Stimulated activated CD4-positive, alpha-beta T cell treated with anti-CD3 and anti-CD28 coated beads, TNF-alpha, amount 100 ng/mL, for 48 hours (primary cell): ENCODE measurements at regions not wholly inside any gene's neighbourhood (a gene's known extent, or its start where the extent isn't known, plus 50 kb on each side); places are given as distances from the start of the nearest gene placed in this dataset.

ENCODE experiments used
- DNase-seq, 3 donors: peaks; one replicate each; pipeline ENCODE4 v3.0.0-alpha.2; 2020; ENCODE audit warnings: low read depth in 3 of 3

DNA sequence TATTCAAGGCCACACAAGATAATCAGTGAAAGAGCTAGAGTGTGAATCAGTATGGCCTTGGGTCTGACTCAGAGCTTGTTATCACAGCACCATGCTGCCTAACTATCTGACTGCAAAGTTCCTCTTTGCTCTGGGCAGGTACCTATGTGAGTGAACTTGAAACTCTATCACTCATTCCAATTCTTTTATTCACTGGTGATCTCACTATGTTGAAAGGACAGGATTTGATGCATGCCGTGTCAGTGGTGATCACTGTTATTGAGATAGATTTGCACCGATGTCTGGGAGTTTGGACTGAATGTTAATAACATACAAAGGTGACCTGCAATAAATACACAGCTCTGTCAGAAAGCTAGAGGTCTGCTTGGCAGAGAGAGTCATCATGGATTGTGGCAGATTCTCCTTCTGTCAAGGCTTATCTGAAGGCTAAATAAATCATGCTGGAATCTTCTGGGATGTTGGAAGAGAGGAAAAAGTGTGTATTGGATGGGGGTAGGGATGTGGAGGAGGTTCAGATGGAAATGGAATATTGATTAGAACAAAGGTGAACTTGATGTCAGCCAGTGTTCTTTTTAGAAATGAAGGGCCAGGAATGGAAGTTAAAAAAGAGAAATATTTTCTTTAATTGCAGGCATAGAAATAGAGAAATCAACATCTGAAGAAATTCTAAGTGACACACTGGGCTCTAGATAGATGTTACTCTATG, 91.8 kb upstream of the TNC start:
- DNase-seq = peak in 1 of 3 donors; percentile 7

DNA sequence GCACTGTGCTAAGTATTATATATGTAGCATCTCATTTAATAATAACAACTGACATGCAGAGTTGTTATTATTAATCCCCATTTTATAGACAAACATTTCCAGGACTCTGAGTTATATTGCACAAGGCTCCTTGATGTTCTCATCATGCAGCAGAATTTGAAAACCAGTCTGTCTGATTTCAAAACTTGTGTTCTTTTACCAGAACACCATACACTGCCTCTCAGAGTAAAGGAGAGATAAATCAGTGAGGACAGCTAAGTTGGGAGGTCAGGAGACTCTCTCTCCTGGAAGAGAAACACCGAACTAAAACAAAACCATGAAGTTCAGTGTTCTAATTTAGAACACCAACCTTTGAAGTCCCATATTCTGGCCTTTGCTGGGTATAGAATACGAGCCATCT, 92.7 kb upstream of the TNC start:
- DNase-seq = no peak

DNA sequence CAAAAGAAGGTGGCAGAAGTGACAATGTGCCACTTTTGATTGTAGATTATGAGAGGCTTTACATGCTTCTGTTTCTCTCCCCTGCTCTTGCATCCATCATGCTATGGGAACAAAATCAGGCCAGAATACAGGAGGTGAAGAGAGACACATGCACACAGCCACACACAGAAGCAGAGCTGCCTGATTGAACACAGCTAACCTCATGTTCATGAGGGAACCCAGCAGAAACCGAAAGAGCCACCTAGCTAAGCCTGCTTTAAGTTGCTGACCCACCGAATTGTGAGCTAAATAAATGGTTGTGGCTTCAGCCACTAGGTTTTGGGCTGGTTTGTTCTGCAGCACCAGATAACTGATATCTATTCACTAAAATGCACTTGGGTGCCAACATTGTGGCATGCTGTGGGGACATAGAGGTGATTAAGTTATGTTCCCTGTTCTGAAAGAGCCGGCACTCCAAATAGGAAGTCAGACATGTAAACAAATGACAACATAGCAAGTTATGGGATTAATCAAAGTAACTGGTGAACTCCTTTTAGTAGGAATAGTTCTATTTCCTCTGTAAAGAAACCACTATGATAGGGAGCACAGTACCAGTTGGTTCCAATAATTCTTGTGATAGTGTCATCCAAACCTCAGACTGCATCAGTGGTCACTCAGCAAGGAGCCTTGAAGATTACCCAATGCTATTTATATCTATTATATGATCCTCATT, 93.6 kb upstream of the TNC start:
- no peak for DNase-seq

- no peak for DNase-seq
Measured at GRCh38 chr9:115212125-115212605, 94.2 kb upstream of the TNC start.

GRCh38 chr9:115212832-115213231, 94.9 kb upstream of the TNC start:
- DNase-seq = no peak

DNA sequence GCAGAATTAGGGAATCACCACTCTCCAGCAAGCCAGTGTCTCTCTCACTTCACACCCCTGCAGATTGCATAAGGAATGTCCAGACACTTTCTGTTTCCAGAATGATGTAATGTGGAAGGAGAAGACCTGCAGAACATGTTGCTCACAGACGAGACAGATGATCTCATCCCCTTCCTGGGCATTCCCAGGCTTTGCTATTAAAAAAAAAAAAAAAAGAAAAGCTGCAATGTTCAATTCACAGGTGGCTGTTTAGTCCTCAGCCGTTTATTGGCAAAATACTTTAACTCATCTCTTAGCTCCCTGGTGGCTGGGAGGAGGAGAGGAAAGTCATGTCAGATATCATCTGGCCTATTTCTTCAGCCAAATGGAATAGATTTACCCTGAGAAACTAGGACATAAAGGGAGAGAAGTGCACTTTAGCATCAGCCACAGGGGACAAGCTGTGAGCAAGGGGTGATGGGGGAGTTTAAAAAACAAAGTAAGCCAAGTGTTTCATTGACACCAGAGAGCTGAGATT, 95.9 kb upstream of the TNC start:
- no peak for DNase-seq

GRCh38 chr9:115216873-115217272, 98.9 kb upstream of the TNC start:
- no peak for DNase-seq

DNA sequence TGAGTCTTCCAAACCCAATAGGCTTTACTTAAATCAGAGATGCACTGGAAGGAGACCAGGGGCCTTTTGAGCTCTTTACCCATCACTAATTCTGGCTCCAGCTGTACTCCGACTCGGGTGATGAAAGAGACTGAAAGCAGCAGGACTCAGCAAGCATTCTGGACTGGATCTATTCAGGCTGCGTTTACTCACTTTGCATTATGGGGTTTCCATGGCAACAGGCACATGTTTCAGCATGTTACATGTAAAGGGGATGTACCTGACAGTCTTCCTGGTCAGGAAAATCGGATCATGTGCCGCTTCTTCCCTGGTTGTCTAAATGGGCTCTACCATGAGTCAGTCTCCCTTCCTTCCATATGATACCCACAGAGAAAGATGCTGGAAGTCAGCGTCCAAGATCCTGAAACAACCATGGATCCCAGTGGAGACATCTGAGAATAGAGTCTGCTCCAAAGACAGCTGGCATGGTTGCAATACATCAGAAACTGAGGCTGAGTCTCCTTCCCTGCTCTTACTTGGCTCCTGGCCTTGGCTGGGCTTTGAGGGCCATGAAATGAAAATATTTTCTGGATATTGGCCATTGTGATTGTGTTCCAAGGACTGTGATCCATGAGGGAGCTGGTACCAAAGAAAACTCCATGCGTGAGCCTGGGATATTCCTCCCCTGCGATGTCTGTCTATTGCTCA, 102.5 kb upstream of the TNC start:
- DNase-seq = no peak

- no peak for DNase-seq
Measured at GRCh38 chr9:115223471-115223870, 105.5 kb upstream of the TNC start.

DNA sequence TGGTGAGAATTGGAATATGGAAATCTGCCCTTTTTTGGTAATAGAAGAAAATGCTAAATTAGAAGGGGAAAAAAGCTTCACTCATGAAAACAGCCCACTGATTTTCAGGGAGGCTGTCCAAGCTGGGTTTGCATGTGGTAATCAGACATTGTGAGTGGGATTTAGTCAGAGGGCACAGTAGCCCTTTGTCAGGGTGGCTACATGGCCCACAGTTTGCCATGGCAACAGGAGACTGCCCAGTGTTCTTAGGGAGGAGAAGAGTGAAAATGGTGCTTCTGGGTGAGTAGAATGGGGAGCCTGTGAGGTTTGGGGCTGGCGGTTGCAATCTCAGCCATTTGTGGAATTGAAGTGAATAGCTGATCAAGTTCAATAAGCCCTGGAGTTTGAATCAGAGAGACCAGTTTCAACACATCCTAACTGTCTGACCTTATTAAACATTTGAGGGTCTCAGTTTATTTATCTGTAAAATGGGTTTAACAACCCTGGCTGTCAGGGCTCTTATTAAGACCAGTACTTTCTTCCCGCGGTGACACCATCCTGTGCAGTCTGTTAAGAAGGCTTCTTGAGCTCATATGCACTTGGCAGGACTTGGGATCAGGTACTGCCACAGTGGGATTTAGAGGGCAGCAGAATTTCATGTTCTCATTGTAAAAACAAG, 107.6 kb upstream of the TNC start:
- no peak for DNase-seq

GRCh38 chr9:115226152-115226551, 108.2 kb upstream of the TNC start:
- no peak for DNase-seq

DNA sequence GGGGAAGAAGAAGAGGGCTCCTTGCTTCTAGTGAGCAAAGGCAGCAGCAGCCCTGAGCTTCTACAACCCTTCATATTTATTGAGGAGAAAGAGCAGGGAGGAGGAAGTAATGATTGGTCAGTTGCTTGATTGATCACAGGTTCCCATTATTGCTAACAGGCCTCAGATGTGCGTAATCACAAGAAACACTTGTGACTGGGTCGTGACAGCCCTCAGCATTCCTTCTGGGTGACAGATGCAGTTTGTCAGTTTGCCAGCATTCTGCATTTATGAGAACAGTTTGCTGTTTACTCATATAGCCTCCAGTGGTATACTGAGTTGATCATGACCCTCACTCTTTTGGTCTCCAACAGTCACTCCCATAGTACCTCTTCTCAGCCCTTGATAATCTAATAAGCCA, 111.5 kb upstream of the TNC start:
- no peak for DNase-seq

DNA sequence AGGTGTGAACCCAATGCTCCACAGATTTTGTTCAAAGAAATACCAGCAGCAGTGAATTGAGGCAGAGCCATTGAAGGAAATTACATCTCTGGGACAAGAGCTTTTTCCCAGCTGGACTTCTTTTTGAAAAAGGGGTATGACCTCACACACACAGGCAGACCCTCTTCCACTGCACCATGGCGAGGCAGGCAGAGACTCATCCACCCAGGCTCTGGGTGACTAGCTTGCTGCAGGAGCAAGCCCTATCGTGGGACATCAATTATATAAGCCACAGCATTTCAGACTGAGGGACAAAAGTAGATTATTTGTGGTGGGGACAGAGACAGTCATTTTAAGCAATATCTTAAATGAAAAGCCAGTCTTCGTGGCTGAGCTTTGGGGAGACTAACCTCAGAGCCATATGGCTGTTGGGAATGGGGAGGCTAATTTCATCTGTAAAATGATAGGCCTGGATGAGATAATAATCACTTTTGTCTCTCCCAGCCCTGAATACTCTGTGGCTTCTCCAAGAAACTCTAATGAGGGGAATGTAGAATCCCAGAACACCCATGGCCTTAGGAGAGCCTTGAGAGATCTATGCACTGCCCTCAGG, 113.1 kb upstream of the TNC start:
- no peak for DNase-seq

GRCh38 chr9:115232181-115232774, 114.3 kb upstream of the TNC start:
- DNase-seq = no peak

- DNase-seq = no peak
Measured at GRCh38 chr9:115234094-115234493, 116.1 kb upstream of the TNC start.

GRCh38 chr9:115235221-115235620, 117.3 kb upstream of the TNC start:
- no peak for DNase-seq

- DNase-seq = no peak
Measured at GRCh38 chr9:115237385-115237998, 119.5 kb upstream of the TNC start.

- no peak for DNase-seq
Measured at GRCh38 chr9:115240676-115241075, 122.7 kb upstream of the TNC start.

DNA sequence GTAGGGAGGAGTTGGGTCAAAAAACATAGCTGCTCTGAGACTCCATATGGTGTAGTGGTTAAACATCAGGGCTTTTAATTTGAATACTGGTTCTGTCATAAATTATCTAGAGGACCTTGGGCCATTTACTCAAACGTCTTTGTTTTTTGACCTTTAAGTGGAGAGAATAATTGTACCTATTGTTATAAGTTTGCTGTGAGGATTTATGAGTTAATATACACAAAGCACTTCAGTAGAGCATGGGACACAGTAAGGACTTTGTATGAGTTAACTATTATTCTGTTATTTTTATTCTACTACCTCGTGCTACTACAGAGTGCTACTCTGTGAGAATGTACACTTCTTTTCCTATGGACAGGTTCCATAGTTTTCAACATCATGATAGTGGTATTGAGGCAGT, 123.7 kb upstream of the TNC start:
- DNase-seq = no peak

DNA sequence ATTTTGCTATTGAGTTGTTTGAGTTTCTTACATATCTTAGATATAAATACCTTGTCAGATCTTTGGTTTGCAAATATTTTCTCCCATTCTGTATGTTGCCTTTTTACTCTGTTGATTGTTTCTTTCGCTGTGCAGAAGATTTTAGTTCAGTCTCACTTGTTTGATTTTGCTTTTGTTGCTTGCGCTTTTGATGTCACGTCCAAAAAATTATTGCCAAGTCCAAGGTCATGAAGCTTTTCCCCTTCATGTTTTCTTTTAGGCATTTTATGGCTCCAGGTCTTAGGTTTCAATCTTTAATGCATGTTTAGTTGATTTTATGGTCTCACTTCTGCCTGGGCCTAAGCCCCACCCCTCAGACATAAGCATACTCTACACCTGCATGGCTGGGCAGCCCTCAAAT, 131.5 kb upstream of the TNC start:
- no peak for DNase-seq

GRCh38 chr9:115250621-115251032, 132.7 kb upstream of the TNC start:
- DNase-seq = no peak
